ENCODE measurements at regions not wholly inside any gene's neighbourhood (a gene's known extent, or its start where the extent isn't known, plus 50 kb on each side); places are given as distances from the start of the nearest gene placed in this dataset.
A peak's percentile ranks its signal among the peaks of the same experiment; 100 is the strongest.

DNA sequence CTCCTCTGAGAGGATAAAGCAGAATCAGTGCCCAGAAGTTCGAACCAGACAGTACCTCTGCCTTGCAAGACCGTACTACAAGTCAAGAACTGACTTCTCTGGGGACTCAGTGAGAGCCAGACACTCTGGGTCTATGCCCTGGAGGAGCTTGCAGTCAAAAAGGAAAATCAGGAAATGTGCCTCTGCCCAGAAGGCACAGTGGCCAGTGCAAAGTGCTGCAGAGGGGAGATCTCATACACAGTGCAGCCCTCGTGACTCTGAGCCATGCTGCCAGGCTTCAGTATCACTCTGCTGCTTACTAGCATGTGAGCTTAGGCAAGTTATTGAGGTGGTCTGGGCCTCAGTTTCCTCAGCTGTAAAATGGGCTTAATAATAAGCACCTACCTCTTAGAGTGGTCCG lies 144.0 kb upstream of the NPY start:
- 55% methylated on average over 4 of the region's 4 CpGs for WGBS
- no peaks in the 10 kb centered on the region for H3K4me1 ChIP-seq (replicated peaks)

DNA sequence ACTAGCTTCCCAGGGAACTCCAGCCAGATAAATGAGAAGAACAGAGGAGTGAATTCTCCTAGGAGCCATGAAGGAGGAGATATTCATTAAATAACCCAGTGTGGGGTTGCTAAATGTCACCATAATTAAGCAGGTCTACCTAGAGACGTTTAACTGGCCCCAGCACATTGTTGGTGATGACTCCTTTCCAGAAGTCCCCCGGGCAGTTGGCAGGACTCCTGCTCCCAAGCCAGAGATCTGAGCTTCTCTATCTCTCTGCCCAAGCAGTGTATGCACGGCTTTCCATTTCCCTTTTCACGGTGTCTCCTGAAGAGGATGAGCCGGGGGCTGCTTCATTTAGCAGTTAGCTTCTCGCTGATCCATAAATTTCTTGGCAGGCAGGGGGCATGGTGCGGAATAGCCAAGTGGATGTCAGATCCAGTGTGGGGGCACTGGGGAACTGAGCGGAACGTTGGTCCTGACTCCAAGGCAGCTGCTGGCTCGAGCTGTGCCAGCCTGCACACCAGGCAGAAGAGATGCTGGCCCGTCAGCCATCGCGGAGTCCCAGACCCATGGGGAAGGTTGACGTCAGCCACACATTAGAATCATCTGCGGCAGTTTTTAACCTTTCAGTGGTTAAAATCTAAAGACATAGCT lies 142.0 kb upstream of the NPY start:
- no peak overlapping the region for H3K4me3 ChIP-seq
- no peaks in the 10 kb centered on the region for H3K4me1 ChIP-seq (replicated peaks)
- no peaks in the 10 kb centered on the region for H3K9me3 ChIP-seq
- H3K27me3 ChIP-seq (replicated peaks; ENCODE audit: insufficient read depth), result no peaks in the 10 kb centered on the region
- H3K36me3 ChIP-seq, result no peaks in the 10 kb centered on the region
- TF ChIP-seq POLR2A (IDR thresholded peaks at IDR 0.05) (no peak), POLR2AphosphoS5 (IDR thresholded peaks at IDR 0.05) (no peak)
- TF ChIP-seq, protein P1, sequence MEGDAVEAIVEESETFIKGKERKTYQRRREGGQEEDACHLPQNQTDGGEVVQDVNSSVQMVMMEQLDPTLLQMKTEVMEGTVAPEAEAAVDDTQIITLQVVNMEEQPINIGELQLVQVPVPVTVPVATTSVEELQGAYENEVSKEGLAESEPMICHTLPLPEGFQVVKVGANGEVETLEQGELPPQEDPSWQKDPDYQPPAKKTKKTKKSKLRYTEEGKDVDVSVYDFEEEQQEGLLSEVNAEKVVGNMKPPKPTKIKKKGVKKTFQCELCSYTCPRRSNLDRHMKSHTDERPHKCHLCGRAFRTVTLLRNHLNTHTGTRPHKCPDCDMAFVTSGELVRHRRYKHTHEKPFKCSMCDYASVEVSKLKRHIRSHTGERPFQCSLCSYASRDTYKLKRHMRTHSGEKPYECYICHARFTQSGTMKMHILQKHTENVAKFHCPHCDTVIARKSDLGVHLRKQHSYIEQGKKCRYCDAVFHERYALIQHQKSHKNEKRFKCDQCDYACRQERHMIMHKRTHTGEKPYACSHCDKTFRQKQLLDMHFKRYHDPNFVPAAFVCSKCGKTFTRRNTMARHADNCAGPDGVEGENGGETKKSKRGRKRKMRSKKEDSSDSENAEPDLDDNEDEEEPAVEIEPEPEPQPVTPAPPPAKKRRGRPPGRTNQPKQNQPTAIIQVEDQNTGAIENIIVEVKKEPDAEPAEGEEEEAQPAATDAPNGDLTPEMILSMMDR (IDR thresholded peaks at IDR 0.05), result no peak
- intact Hi-C loops (cut with DNase I), result no loop called here
- no peak overlapping the region for H3K27ac ChIP-seq
- no peak for DNase-seq (ENCODE audit: low spot score)
- 65% methylated on average over 15 of the region's 15 CpGs for WGBS

More for the DNA sequence above, 144.0 kb upstream of the NPY start:
- Histone ChIP-seq H3K27me3 (replicated peaks; ENCODE audit: insufficient read depth) (no peaks in the 10 kb centered on the region), H3K27ac (no peak overlapping the region), H3K36me3 (no peaks in the 10 kb centered on the region), H3K9me3 (no peaks in the 10 kb centered on the region), H3K4me3 (no peak overlapping the region)
- TF ChIP-seq, protein P1 (IDR thresholded peaks at IDR 0.05), result no peak
- TF ChIP-seq POLR2A (IDR thresholded peaks at IDR 0.05) (no peak), POLR2AphosphoS5 (IDR thresholded peaks at IDR 0.05) (no peak)
- no peak for DNase-seq (ENCODE audit: low spot score)
- intact Hi-C loops (cut with DNase I), result no loop called here

DNA sequence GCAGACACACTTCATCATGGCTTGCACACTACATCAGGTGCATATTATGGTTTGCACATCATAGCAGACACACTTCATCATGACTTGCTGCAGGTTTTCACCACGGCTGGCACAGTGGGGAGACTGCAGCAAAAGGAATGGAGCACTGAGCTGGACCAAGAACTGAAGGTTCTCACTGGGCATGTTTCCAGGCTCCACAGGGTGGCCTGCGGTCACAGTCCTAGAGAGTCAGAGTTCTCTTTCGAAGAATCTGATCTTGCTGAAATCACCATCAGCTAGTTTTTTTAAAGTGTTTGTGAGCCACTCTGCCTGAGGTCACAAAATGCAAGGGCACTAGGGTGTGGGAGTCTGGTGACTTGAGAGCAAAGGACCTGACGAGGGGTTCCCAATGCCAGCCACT lies 140.4 kb upstream of the NPY start:
- WGBS, result 89% methylated on average over 4 of the region's 4 CpGs
- Histone ChIP-seq H3K27ac (no peak overlapping the region), H3K4me3 (no peak overlapping the region), H3K4me1 (replicated peaks) (no peaks in the 10 kb centered on the region), H3K27me3 (replicated peaks; ENCODE audit: insufficient read depth) (no peaks in the 10 kb centered on the region), H3K36me3 (no peaks in the 10 kb centered on the region), H3K9me3 (no peaks in the 10 kb centered on the region)
- no peak for TF ChIP-seq POLR2A (IDR thresholded peaks at IDR 0.05)
- TF ChIP-seq POLR2AphosphoS5 (IDR thresholded peaks at IDR 0.05), result no peak
- TF ChIP-seq, protein P1 (IDR thresholded peaks at IDR 0.05), result no peak
- intact Hi-C loops (cut with DNase I), result no loop called here
- no peak for DNase-seq (ENCODE audit: low spot score)

DNA sequence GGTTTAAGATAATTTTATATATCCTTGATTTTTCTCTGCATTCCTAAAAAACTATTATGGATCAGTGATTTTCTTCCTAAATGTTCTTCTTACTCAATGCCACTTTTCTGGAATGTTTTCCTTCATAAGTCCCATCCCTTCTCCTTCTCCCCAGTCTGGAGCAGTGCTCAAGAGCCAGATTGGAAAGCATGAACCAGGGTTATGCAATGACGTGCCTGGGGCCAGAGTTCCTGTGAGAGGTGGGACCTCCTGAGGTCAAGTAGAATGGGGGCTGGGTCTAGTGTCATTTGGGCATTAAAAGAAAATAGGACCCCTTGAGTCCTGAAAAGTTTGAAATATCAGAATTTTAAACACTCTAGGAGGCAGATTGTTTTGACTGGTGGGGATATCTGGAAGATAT lies 132.0 kb upstream of the NPY start:
- Histone ChIP-seq H3K9me3 (no peaks in the 10 kb centered on the region), H3K36me3 (no peaks in the 10 kb centered on the region), H3K4me3 (no peak overlapping the region), H3K27ac (peak overlapping the region in 1 of 2 donors; percentile 48), H3K27me3 (replicated peaks; ENCODE audit: insufficient read depth) (no peaks in the 10 kb centered on the region), H3K4me1 (replicated peaks) (no peaks in the 10 kb centered on the region)
- intact Hi-C loops (cut with DNase I), result no loop called here
- DNase-seq (ENCODE audit: low spot score), result no peak
- WGBS, result 50% methylated on average over 1 of the region's 1 CpG
- TF ChIP-seq POLR2AphosphoS5 (IDR thresholded peaks at IDR 0.05) (no peak), POLR2A (IDR thresholded peaks at IDR 0.05) (no peak)
- TF ChIP-seq, protein P1 (IDR thresholded peaks at IDR 0.05), result no peak

DNA sequence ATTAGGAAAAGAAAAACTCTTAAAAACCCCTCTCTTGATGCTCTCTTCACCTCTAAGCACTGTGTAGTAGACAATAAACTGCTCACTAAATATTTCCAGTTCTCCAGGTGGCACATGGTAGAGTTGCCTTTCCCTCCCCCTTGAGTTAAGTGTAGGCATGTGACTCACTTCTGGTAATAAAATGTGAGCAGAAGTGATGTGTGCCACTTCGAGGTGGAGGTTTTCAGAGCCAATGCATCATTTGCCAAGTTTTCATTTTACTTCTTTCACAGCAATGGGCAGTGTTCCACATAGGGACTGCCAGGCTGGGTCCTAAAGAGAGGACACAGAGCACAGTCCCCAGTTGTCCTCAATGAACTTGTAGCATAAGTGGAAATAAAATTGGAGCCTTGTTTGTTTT lies 131.6 kb upstream of the NPY start:
- H3K27ac ChIP-seq, result peak overlapping the region in 1 of 2 donors; percentile 48
- peak; percentile 62 for DNase-seq (ENCODE audit: low spot score)
- TF ChIP-seq POLR2AphosphoS5 (IDR thresholded peaks at IDR 0.05) (peak; percentile 79), POLR2A (IDR thresholded peaks at IDR 0.05) (no peak)
- H3K9me3 ChIP-seq, result no peaks in the 10 kb centered on the region
- no peaks in the 10 kb centered on the region for H3K36me3 ChIP-seq
- H3K4me1 ChIP-seq (replicated peaks), result no peaks in the 10 kb centered on the region
- intact Hi-C loops (cut with DNase I), result no loop called here
- 9% methylated on average over 1 of the region's 1 CpG for WGBS
- H3K27me3 ChIP-seq (replicated peaks; ENCODE audit: insufficient read depth), result no peaks in the 10 kb centered on the region
- H3K4me3 ChIP-seq, result no peak overlapping the region

Data from prostate gland (tissue), 2 donors.